IPS-20b (cell line): ENCODE measurements at regions not wholly inside any gene's neighbourhood (a gene's known extent, or its start where the extent isn't known, plus 50 kb on each side); places are given as distances from the start of the nearest gene placed in this dataset.

ENCODE experiments used
- H3K27ac ChIP-seq: one replicate; pipeline ENCODE4 v1.5.1; 2013; ENCODE audit warnings: low read length
- H3K27me3 ChIP-seq: 2 replicates; pipeline ENCODE4 v1.6.1; 2013; ENCODE audit warnings: mild to moderate bottlenecking, low read length, inconsistent platforms; ENCODE audit not compliant: insufficient read depth
- H3K36me3 ChIP-seq: 2 replicates; pipeline ENCODE4 v1.6.1; 2013; ENCODE audit warnings: low read depth, mild to moderate bottlenecking, inconsistent platforms, low read length, moderate library complexity; ENCODE audit not compliant: insufficient read depth
- H3K4me1 ChIP-seq: 2 replicates; pipeline ENCODE4 v1.6.1; 2013; ENCODE audit warnings: mild to moderate bottlenecking, control low read depth, inconsistent platforms, low read length, moderate library complexity; ENCODE audit not compliant: insufficient read depth
- H3K4me3 ChIP-seq: 2 replicates; pipeline ENCODE4 v1.5.1; 2013; ENCODE audit warnings: mild to moderate bottlenecking, low read length, inconsistent platforms
- H3K9ac ChIP-seq: 2 replicates; pipeline ENCODE4 v1.6.1; 2013; ENCODE audit warnings: low read depth, mild to moderate bottlenecking, inconsistent platforms, low read length, moderate library complexity
- H3K9me3 ChIP-seq: 2 replicates; pipeline ENCODE4 v1.6.1; 2013; ENCODE audit warnings: mild to moderate bottlenecking, low read depth, low read length, inconsistent platforms; ENCODE audit not compliant: insufficient read depth

DNA sequence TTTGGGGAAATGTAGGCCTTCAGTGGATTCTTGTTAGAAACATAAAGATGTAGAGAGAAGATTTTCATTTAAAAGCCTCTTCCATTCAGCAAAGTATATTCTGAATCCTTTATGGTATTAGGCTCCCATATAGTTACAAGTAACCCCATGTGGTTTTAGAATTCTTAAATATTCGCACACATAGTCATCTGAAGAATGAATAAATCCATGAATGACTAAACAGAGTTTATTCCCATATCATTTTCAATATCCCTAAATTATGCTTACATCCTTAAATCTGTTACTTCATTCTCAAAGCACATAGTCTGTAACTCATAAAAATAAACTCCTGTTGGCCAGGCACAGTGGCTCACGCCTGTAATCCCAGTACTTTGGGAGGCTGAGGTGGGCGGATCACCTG, 962.1 kb downstream of the KCNJ18 start:
- no peaks in the 10 kb centered on the region for H3K36me3 ChIP-seq
- H3K9me3 ChIP-seq: peaks cover 70% of the 10 kb centered on the region
- H3K27ac ChIP-seq: no peak overlapping the region
- no peak overlapping the region for H3K9ac ChIP-seq
- H3K27me3 ChIP-seq: no peaks in the 10 kb centered on the region
- H3K4me3 ChIP-seq: no peak overlapping the region
- H3K4me1 ChIP-seq: no peaks in the 10 kb centered on the region

DNA sequence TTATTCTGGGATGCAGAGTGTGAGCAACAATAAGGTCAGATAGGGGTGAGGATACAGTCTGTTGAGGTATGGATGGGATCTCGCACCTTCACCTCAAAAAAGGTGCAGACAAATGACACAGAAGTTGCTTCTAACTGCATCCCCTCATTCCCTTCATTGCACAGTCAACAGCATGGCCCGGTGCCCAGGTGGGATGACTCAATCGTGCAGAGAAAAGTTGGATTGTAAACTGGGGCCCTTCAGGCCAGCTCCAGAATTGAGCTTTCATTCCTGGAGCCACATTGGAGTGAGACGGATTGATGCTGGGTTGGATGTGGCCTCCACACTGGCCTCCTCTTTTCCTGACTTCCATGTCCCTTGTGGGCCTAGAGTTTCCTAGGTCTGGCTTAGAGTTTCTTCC, 977.4 kb downstream of the KCNJ18 start:
- H3K4me1 ChIP-seq: no peaks in the 10 kb centered on the region
- H3K36me3 ChIP-seq: no peaks in the 10 kb centered on the region
- no peak overlapping the region for H3K9ac ChIP-seq
- no peak overlapping the region for H3K27ac ChIP-seq
- H3K4me3 ChIP-seq: no peak overlapping the region
- peaks cover 98% of the 10 kb centered on the region for H3K9me3 ChIP-seq
- no peaks in the 10 kb centered on the region for H3K27me3 ChIP-seq

DNA sequence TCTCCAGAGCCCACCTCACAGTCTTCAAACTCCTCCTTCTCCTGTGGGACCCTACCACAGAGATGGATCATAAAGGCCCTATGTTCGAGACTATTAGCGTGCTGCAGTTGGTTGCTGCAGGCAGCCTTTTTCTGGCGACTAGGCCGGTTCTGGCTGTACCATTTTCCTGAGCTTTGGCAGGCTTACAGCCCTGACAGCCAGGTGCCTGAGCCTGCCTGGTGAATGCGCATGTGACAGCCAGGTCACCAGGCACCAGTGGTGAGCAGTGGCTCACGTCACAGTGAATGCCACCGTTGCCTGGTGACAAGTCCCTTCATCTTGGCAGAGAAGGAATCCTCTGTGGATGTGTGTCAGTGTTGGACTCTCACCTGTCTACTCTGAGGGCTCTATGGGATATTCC, 978.8 kb downstream of the KCNJ18 start:
- no peaks in the 10 kb centered on the region for H3K36me3 ChIP-seq
- no peaks in the 10 kb centered on the region for H3K27me3 ChIP-seq
- no peaks in the 10 kb centered on the region for H3K4me1 ChIP-seq
- H3K4me3 ChIP-seq: no peak overlapping the region
- no peak overlapping the region for H3K27ac ChIP-seq
- H3K9me3 ChIP-seq: peaks cover 99% of the 10 kb centered on the region
- no peak overlapping the region for H3K9ac ChIP-seq

DNA sequence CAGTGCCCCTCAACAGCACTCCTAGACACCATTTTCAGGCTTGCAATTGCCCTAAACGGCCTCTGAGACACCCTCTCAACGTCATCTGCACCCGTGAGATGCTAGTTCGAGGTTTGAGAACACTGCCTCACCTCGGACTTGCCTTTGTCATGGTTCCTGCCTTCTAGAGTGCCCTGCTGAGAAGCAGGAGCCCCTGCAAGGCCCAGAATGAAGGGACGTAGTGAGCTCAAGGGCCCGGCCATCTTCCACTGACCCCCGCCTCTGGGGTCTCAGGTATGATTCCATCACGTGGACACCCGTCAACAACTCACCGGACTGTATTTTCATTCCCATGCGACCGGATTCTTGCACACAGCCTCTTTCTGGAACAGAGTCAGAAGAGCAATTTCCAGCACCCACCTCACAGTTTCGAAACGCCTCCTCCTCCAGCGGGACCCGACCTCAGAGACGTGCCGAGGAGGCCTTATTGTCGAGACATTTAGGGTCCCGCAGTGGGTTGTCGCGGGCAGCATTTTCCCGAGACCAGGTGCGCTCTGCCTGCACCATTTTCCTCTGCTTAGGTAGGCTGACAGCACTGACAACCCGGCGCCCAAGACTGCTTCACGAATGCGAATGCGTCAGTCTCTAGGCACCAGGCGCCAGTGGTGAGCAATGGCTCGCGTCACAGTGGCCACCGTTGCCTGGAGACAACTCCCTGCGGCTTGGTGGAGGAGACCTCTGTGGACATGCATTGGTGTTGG, 999.9 kb downstream of the KCNJ18 start:
- Histone ChIP-seq H3K4me3 (no peak overlapping the region), H3K36me3 (no peaks in the 10 kb centered on the region), H3K9ac (no peak overlapping the region), H3K27me3 (no peaks in the 10 kb centered on the region), H3K9me3 (peaks cover 99% of the 10 kb centered on the region), H3K4me1 (no peaks in the 10 kb centered on the region), H3K27ac (no peak overlapping the region)

DNA sequence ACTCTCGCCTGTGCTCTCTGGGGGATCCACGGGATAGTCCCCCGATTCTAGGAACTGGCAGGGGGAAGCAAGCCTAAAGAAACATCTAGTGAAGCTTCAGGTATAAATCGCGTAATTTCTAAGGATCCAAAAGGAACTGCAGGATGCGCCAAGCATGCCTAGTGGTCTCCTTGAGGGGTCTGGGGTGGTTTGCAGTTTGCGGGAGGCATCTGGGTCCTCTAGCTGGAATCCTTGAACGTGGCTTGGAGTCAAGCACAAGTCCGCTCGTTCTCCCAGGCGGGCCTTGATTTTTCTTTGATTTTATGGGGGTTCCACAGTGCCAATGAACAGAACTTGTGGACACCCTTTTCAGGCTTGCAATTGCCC, 1000.5 kb downstream of the KCNJ18 start:
- Histone ChIP-seq H3K27ac (no peak overlapping the region), H3K36me3 (no peaks in the 10 kb centered on the region), H3K9me3 (peaks cover 99% of the 10 kb centered on the region), H3K9ac (no peak overlapping the region), H3K27me3 (no peaks in the 10 kb centered on the region), H3K4me3 (no peak overlapping the region), H3K4me1 (no peaks in the 10 kb centered on the region)

DNA sequence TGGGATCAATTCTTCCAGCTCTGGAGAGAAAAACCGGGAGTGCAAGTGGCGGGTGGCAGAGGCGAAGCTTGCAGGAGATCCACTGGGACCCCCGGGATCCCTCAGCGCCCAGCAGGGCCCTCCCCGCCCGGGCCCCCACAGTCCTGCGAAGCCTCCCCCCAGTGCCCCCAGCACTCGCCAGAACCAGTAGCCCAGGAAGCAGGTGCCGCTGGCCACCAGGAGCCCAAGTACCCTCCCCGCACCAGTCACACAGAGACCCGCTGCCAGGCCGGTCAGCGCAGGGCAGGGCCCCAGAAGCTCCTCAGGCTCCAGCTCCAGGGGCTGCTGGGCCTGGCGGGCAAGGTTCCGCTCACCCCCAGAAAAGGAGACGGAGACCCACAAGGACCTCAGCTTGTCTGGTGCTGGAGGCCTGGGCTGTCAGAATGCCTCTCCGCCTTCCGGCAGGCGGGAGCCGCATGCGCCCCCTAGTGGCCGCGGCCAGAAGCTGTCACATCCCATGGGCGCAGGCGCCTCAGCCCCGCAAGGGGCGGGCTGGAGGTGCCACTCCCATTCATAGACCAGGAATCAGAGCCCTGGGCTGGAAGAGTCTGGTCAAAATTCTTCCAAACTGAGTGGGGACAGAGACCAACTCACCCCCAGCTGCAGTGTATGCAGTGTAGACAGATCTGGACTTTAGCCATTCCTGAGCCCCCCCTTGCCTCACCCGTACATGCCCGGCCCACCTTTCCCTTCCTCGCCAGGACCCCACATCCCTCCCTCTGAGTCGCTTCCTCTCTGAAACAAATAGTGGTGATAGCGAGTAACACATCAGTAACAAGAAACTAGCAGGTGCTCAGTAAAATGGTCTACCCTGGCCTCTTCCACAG, 1002.3 kb downstream of the KCNJ18 start:
- H3K27me3 ChIP-seq: no peaks in the 10 kb centered on the region
- no peak overlapping the region for H3K4me3 ChIP-seq
- H3K9ac ChIP-seq: no peak overlapping the region
- H3K9me3 ChIP-seq: peaks cover 98% of the 10 kb centered on the region
- H3K27ac ChIP-seq: no peak overlapping the region
- no peaks in the 10 kb centered on the region for H3K4me1 ChIP-seq
- H3K36me3 ChIP-seq: no peaks in the 10 kb centered on the region

DNA sequence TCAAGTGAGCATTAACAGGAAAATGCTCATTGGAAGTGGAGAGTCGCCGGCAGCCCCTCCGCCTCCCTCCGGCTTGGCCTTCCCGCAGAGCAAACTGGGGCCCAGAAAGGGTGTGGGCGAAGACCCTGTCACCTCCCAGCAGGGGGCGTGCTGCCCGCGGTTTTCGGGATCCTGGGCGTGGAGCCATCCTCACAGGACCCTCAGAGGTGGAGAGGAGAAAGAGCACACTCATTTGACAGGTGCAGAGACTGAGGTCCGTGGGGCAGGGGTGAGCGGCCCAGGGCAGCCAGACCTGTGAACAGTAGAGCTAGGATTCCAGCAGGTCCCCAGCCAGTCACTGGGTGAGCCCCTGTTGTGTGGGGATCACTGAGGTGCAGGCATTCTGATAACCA, 1002.9 kb downstream of the KCNJ18 start:
- peaks cover 98% of the 10 kb centered on the region for H3K9me3 ChIP-seq
- no peak overlapping the region for H3K27ac ChIP-seq
- no peaks in the 10 kb centered on the region for H3K36me3 ChIP-seq
- H3K9ac ChIP-seq: no peak overlapping the region
- no peaks in the 10 kb centered on the region for H3K4me1 ChIP-seq
- H3K4me3 ChIP-seq: no peak overlapping the region
- H3K27me3 ChIP-seq: no peaks in the 10 kb centered on the region

DNA sequence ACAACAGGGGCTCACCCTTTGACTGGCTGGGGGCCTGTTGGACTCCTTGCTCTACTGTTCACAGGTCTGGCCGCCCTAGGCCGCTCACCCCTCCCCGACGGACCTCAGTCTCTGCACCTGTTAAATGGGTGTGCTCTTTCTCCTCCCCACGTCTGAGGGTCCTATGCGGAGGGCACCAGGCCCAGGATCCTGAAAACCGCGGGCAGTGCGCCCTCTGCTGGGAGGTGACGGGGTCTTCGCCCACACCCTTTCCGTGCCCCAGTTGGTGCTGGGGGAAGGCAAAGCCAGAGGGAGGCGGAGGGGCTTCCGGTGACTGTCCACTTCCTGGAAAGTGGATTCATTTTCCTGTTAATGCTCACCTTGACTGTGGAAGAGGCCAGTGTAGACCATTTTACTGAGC, 1010.9 kb downstream of the KCNJ18 start:
- no peaks in the 10 kb centered on the region for H3K4me1 ChIP-seq
- no peaks in the 10 kb centered on the region for H3K27me3 ChIP-seq
- H3K9me3 ChIP-seq: peaks cover 94% of the 10 kb centered on the region
- H3K36me3 ChIP-seq: no peaks in the 10 kb centered on the region
- no peak overlapping the region for H3K27ac ChIP-seq
- no peak overlapping the region for H3K4me3 ChIP-seq
- no peak overlapping the region for H3K9ac ChIP-seq

DNA sequence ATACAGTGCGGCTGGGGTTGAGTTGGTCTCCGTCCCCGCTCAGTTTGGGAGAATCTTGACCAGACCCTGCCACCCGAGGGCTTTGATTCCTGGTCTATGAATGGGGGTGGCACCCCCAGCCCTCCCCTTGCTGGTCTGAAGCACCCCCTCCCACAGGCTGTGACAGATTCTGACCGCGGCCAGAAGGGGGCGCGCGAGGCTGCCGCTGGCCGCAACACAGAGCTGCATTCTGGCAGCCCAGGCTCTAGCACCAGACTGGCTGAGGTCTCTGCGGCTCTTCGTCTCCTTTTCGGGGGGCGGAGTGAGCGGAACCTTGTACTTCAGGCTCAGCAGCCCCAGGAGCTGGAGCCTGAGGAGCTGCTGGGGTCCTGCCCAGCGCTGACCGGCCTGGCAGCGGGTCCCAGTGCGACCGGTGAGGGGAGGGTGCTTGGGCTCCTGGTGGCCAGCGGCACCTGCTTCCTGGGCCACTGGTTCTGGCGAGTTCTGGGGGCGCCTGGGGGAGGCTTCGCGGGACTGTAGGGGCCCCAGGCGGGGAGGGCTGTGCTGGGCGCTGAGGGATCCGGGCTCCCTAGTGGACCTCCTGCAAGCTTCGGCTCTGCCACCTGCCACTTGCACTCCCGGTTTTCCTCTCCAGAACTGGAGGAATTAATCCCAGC, 1011.6 kb downstream of the KCNJ18 start:
- Histone ChIP-seq H3K27me3 (no peaks in the 10 kb centered on the region), H3K4me3 (no peak overlapping the region), H3K27ac (no peak overlapping the region), H3K9ac (no peak overlapping the region), H3K4me1 (no peaks in the 10 kb centered on the region), H3K9me3 (peaks cover 94% of the 10 kb centered on the region), H3K36me3 (no peaks in the 10 kb centered on the region)

DNA sequence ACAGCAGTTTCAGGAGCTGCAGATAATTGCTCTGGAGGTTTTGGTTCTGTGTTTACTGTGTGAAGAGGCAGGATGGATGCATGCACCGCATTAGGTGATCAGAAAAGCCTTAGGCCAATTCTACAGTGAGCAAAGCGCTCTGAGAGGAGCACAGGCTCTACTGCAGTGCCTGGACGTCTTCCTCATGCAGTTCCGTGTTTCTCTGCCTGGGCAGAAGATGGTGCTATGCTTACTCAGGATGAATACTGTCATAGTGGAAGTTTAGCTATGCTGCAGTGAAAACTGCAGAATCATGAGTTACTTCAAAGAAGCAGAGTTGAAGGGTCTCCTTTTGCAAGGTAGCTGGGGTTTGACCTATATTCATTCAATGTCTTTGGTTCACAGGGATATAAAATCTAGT, 1012.4 kb downstream of the KCNJ18 start:
- no peaks in the 10 kb centered on the region for H3K36me3 ChIP-seq
- no peak overlapping the region for H3K4me3 ChIP-seq
- H3K9ac ChIP-seq: no peak overlapping the region
- no peak overlapping the region for H3K27ac ChIP-seq
- peaks cover 94% of the 10 kb centered on the region for H3K9me3 ChIP-seq
- H3K4me1 ChIP-seq: no peaks in the 10 kb centered on the region
- no peaks in the 10 kb centered on the region for H3K27me3 ChIP-seq

DNA sequence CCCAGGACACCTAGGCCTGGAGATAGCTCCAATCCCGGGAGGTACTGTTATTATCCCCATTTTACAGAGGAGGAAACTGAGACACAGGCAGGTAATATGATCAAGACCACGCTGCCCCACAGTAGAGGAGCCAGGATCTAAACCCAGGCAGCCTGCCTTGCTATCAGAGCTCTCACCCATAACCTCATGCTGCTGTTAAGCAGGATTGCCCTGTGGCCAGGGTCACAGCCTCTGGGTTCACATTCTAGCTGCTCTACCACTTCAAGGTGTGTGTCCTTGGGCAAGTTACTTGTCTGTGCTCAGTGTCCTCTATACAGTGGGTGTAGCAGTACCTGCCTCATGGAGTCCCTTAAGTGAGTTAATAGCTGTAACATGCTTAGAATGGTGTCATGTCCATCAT, 1015.3 kb downstream of the KCNJ18 start:
- no peak overlapping the region for H3K9ac ChIP-seq
- no peaks in the 10 kb centered on the region for H3K4me1 ChIP-seq
- no peaks in the 10 kb centered on the region for H3K27me3 ChIP-seq
- no peak overlapping the region for H3K27ac ChIP-seq
- no peak overlapping the region for H3K4me3 ChIP-seq
- H3K9me3 ChIP-seq: peaks cover 95% of the 10 kb centered on the region
- no peaks in the 10 kb centered on the region for H3K36me3 ChIP-seq

DNA sequence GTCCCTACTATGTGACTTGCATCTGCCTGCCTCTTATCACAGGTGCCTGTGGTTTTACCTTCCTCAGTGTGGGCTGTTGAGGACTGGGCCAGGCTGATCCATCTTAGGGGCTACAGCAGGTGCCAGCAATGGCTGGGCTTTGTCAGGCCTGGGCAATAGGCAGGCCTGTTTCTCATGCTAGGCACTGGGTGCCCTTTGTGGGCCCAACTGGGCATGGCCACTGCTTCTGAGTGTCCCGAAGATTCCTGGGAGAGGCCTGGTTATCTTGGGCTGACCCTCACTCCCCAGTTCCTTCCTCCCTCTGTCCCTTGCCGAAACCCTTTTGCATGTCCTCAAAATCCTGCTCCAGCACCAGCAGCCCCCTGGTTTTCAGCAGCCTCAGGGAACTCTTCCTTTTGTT, 1024.9 kb downstream of the KCNJ18 start:
- Histone ChIP-seq H3K4me1 (no peaks in the 10 kb centered on the region), H3K4me3 (no peak overlapping the region), H3K36me3 (no peaks in the 10 kb centered on the region), H3K27ac (no peak overlapping the region), H3K9me3 (peaks cover 80% of the 10 kb centered on the region), H3K9ac (no peak overlapping the region), H3K27me3 (no peaks in the 10 kb centered on the region)
